SH-SY5Y (cell line): ENCODE measurements at regions not wholly inside any gene's neighbourhood (a gene's known extent, or its start where the extent isn't known, plus 50 kb on each side); places are given as distances from the start of the nearest gene placed in this dataset.

Experiments
- GATA2 ChIP-seq: IDR thresholded peaks from 2 replicates; pipeline ENCODE4 v1.6.1; 2011; ENCODE audit warnings: mild to moderate bottlenecking, low read depth, low read length
- GATA3 ChIP-seq: IDR thresholded peaks from 2 replicates; pipeline ENCODE4 v1.6.1; 2011; ENCODE audit warnings: low read depth, mild to moderate bottlenecking, low read length, moderate library complexity

GRCh38 chr2:173785813-173786212 is 179.4 kb downstream of the SP3 start:
- TF ChIP-seq GATA2 (no peak), GATA3 (no peak)
